GM12878 (cell line): ENCODE measurements at regions not wholly inside any gene's neighbourhood (a gene's known extent, or its start where the extent isn't known, plus 50 kb on each side); places are given as distances from the start of the nearest gene placed in this dataset.

ENCODE experiments used
- CBFB ChIP-seq: IDR thresholded peaks from 2 replicates; pipeline ENCODE4 v1.6.1; 2016; ENCODE audit warnings: antibody characterized with exemption, low read depth
- CHD1 ChIP-seq: IDR thresholded peaks from 2 replicates; pipeline ENCODE4 v1.6.1; 2012; ENCODE audit warnings: low read depth, low read length, improper control_type of control experiment
- CREB1 ChIP-seq: IDR thresholded peaks from 2 replicates; pipeline ENCODE4 v1.6.1; 2012; ENCODE audit warnings: low read depth, mild to moderate bottlenecking, inconsistent platforms
- GABPA ChIP-seq: IDR thresholded peaks from 2 replicates; pipeline ENCODE4 v1.6.1; 2014; ENCODE audit warnings: antibody characterized with exemption, low read depth, mild to moderate bottlenecking, inconsistent platforms
- HDGF ChIP-seq: fragments of 450-650 bp; IDR thresholded peaks from 2 replicates; pipeline ENCODE4 v1.6.1; 2016; ENCODE audit warnings: antibody characterized with exemption
- NR2F1 ChIP-seq: fragments of 450-650 bp; conservative IDR thresholded peaks from 2 replicates; pipeline ENCODE4 v1.6.1; 2017; ENCODE audit warnings: mild to moderate bottlenecking
- RFX5 ChIP-seq: IDR thresholded peaks from 2 replicates; pipeline ENCODE4 v1.6.1; 2011; ENCODE audit warnings: low read depth, low read length, improper control_type of control experiment
- SMAD1 ChIP-seq: fragments of 450-650 bp; IDR thresholded peaks from 2 replicates; pipeline ENCODE4 v1.6.1; 2018; ENCODE audit warnings: mild to moderate bottlenecking, low read depth; ENCODE audit not compliant: partially characterized antibody
- SREBF2 ChIP-seq: IDR thresholded peaks from 2 replicates; pipeline ENCODE4 v1.6.1; 2012; ENCODE audit warnings: mild to moderate bottlenecking, low read length
- ZNF207 ChIP-seq: fragments of 450-650 bp; IDR thresholded peaks from 2 replicates; pipeline ENCODE4 v1.6.1; 2014; ENCODE audit warnings: antibody characterized with exemption, mild to moderate bottlenecking, borderline replicate concordance
- TF ChIP-seq, protein P1 (sequence below): fragments of 450-650 bp; IDR thresholded peaks from 2 replicates; pipeline ENCODE4 v1.6.1; 2017; ENCODE audit warnings: mild to moderate bottlenecking
- TF ChIP-seq, protein P2 (sequence below): IDR thresholded peaks from 2 replicates; pipeline ENCODE4 v1.6.1; 2011; ENCODE audit warnings: low read depth, mild to moderate bottlenecking, low read length, moderate library complexity, borderline replicate concordance; ENCODE audit errors: extremely low read depth
- TF ChIP-seq, protein P3 (sequence below): fragments of 450-650 bp; formaldehyde crosslinking; IDR thresholded peaks from 2 replicates; pipeline ENCODE4 v1.4.0; 2022; ENCODE audit warnings: mild to moderate bottlenecking, moderate library complexity
- TF ChIP-seq, protein P4 (sequence below): fragments of 450-650 bp; IDR thresholded peaks from 2 replicates; pipeline ENCODE4 v1.6.1; 2017; ENCODE audit warnings: mild to moderate bottlenecking, moderate library complexity
- TF ChIP-seq, protein P5 (sequence below): fragments of 450-650 bp; formaldehyde crosslinking; IDR thresholded peaks from 2 replicates; pipeline ENCODE4 v1.4.0; 2020; ENCODE audit warnings: mild to moderate bottlenecking, moderate library complexity
- TF ChIP-seq, protein P6 (sequence below): IDR thresholded peaks from 2 replicates; pipeline ENCODE4 v1.6.1; 2011; ENCODE audit warnings: borderline replicate concordance, low read depth, mild to moderate bottlenecking, moderate library complexity, low read length; ENCODE audit not compliant: insufficient read depth, poor library complexity, severe bottlenecking

DNA sequence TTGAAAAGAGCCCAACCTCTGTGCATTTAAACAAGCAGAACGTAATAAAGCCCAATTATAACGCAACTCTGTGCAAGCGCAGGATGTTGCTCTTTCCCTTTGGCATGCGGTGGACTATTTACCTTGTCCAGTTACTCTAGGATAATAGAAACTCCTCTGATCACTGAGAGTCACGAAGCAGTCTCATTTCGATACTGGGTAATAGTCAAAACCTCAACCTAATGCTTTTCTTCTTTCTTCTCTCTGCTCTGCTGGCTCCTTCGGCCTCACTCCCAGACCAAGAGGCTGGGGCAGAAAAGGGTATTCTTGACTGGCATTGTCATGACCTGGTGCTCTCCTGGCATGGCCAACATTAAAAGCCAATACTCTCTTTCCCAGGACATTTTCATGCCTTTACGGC lies 89.7 kb upstream of the GCFC2 start (continued):
- TF ChIP-seq, protein P1, sequence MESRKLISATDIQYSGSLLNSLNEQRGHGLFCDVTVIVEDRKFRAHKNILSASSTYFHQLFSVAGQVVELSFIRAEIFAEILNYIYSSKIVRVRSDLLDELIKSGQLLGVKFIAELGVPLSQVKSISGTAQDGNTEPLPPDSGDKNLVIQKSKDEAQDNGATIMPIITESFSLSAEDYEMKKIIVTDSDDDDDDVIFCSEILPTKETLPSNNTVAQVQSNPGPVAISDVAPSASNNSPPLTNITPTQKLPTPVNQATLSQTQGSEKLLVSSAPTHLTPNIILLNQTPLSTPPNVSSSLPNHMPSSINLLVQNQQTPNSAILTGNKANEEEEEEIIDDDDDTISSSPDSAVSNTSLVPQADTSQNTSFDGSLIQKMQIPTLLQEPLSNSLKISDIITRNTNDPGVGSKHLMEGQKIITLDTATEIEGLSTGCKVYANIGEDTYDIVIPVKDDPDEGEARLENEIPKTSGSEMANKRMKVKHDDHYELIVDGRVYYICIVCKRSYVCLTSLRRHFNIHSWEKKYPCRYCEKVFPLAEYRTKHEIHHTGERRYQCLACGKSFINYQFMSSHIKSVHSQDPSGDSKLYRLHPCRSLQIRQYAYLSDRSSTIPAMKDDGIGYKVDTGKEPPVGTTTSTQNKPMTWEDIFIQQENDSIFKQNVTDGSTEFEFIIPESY: no peak
- TF ChIP-seq, protein P2, sequence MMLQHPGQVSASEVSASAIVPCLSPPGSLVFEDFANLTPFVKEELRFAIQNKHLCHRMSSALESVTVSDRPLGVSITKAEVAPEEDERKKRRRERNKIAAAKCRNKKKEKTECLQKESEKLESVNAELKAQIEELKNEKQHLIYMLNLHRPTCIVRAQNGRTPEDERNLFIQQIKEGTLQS: no peak
- TF ChIP-seq HDGF (no peak), CHD1 (no peak), ZNF207 (no peak), CREB1 (peak; percentile 46; the same call in 1 of the 2 replicates), SREBF2 (no peak), GABPA (0 out of 2 replicates have a peak, but pooled peaks have one; percentile 30), NR2F1 (no peak; the same call in 1 of the 2 replicates), CBFB (no peak), RFX5 (no peak), SMAD1 (no peak)
- TF ChIP-seq, protein P3, sequence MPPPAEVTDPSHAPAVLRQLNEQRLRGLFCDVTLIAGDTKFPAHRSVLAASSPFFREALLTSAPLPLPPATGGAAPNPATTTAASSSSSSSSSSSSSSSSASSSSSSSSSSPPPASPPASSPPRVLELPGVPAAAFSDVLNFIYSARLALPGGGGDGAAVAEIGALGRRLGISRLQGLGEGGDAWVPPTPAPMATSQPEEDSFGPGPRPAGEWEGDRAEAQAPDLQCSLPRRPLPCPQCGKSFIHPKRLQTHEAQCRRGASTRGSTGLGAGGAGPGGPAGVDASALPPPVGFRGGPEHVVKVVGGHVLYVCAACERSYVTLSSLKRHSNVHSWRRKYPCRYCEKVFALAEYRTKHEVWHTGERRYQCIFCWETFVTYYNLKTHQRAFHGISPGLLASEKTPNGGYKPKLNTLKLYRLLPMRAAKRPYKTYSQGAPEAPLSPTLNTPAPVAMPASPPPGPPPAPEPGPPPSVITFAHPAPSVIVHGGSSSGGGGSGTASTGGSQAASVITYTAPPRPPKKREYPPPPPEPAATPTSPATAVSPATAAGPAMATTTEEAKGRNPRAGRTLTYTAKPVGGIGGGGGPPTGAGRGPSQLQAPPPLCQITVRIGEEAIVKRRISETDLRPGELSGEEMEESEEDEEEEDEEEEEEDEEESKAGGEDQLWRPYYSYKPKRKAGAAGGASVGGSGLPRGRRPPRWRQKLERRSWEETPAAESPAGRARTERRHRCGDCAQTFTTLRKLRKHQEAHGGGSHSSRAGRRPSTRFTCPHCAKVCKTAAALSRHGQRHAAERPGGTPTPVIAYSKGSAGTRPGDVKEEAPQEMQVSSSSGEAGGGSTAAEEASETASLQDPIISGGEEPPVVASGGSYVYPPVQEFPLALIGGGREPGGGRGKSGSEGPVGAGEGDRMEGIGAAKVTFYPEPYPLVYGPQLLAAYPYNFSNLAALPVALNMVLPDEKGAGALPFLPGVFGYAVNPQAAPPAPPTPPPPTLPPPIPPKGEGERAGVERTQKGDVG: no peak
- TF ChIP-seq, protein P4, sequence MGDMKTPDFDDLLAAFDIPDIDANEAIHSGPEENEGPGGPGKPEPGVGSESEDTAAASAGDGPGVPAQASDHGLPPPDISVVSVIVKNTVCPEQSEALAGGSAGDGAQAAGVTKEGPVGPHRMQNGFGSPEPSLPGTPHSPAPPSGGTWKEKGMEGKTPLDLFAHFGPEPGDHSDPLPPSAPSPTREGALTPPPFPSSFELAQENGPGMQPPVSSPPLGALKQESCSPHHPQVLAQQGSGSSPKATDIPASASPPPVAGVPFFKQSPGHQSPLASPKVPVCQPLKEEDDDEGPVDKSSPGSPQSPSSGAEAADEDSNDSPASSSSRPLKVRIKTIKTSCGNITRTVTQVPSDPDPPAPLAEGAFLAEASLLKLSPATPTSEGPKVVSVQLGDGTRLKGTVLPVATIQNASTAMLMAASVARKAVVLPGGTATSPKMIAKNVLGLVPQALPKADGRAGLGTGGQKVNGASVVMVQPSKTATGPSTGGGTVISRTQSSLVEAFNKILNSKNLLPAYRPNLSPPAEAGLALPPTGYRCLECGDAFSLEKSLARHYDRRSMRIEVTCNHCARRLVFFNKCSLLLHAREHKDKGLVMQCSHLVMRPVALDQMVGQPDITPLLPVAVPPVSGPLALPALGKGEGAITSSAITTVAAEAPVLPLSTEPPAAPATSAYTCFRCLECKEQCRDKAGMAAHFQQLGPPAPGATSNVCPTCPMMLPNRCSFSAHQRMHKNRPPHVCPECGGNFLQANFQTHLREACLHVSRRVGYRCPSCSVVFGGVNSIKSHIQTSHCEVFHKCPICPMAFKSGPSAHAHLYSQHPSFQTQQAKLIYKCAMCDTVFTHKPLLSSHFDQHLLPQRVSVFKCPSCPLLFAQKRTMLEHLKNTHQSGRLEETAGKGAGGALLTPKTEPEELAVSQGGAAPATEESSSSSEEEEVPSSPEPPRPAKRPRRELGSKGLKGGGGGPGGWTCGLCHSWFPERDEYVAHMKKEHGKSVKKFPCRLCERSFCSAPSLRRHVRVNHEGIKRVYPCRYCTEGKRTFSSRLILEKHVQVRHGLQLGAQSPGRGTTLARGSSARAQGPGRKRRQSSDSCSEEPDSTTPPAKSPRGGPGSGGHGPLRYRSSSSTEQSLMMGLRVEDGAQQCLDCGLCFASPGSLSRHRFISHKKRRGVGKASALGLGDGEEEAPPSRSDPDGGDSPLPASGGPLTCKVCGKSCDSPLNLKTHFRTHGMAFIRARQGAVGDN: no peak
- TF ChIP-seq, protein P5, sequence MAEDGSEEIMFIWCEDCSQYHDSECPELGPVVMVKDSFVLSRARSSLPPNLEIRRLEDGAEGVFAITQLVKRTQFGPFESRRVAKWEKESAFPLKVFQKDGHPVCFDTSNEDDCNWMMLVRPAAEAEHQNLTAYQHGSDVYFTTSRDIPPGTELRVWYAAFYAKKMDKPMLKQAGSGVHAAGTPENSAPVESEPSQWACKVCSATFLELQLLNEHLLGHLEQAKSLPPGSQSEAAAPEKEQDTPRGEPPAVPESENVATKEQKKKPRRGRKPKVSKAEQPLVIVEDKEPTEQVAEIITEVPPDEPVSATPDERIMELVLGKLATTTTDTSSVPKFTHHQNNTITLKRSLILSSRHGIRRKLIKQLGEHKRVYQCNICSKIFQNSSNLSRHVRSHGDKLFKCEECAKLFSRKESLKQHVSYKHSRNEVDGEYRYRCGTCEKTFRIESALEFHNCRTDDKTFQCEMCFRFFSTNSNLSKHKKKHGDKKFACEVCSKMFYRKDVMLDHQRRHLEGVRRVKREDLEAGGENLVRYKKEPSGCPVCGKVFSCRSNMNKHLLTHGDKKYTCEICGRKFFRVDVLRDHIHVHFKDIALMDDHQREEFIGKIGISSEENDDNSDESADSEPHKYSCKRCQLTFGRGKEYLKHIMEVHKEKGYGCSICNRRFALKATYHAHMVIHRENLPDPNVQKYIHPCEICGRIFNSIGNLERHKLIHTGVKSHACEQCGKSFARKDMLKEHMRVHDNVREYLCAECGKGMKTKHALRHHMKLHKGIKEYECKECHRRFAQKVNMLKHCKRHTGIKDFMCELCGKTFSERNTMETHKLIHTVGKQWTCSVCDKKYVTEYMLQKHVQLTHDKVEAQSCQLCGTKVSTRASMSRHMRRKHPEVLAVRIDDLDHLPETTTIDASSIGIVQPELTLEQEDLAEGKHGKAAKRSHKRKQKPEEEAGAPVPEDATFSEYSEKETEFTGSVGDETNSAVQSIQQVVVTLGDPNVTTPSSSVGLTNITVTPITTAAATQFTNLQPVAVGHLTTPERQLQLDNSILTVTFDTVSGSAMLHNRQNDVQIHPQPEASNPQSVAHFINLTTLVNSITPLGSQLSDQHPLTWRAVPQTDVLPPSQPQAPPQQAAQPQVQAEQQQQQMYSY: no peak
- TF ChIP-seq, protein P6, sequence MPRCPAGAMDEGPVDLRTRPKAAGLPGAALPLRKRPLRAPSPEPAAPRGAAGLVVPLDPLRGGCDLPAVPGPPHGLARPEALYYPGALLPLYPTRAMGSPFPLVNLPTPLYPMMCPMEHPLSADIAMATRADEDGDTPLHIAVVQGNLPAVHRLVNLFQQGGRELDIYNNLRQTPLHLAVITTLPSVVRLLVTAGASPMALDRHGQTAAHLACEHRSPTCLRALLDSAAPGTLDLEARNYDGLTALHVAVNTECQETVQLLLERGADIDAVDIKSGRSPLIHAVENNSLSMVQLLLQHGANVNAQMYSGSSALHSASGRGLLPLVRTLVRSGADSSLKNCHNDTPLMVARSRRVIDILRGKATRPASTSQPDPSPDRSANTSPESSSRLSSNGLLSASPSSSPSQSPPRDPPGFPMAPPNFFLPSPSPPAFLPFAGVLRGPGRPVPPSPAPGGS: peak; percentile 66
